GM12873 (cell line): ENCODE measurements at regions not wholly inside any gene's neighbourhood (a gene's known extent, or its start where the extent isn't known, plus 50 kb on each side); places are given as distances from the start of the nearest gene placed in this dataset.

Source experiments
- CTCF ChIP-seq: IDR thresholded peaks from 2 replicates; pipeline ENCODE4 v1.5.1; 2012; ENCODE audit warnings: low read depth, mild to moderate bottlenecking, moderate library complexity, low read length, control low read depth; ENCODE audit not compliant: insufficient read depth; ENCODE audit errors: missing control alignments

- no peak for TF ChIP-seq CTCF
These were observed 532.2 kb downstream of the ACTL7B start for GRCh38 chr9:108323615-108324014.

GRCh38 chr9:108322326-108323098 is 533.3 kb downstream of the ACTL7B start:
- TF ChIP-seq CTCF = no peak

DNA sequence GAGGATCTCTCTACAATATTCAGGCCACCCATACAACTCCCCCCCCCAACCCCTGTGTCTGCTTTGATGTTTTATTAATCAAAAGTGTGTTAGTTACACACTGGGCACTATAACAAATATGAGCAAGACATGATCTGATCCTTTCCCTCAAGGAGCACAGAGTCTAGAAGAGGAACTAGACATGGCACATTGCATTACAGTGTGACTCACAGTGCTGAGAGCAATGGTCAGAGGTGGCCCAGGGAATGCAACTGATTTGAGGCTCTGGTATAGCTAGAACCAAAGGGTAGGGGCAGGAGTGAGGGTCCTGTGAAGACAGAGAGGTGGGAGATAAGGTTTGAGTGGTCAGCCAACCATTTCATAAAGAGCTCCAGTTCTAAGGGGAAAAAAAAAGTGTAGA is 539.2 kb downstream of the ACTL7B start:
- TF ChIP-seq CTCF = no peak

- TF ChIP-seq CTCF = no peak
These were observed 539.7 kb downstream of the ACTL7B start for GRCh38 chr9:108316066-108316465.

GRCh38 chr9:108311745-108312144 is 544.0 kb downstream of the ACTL7B start:
- no peak for TF ChIP-seq CTCF

DNA sequence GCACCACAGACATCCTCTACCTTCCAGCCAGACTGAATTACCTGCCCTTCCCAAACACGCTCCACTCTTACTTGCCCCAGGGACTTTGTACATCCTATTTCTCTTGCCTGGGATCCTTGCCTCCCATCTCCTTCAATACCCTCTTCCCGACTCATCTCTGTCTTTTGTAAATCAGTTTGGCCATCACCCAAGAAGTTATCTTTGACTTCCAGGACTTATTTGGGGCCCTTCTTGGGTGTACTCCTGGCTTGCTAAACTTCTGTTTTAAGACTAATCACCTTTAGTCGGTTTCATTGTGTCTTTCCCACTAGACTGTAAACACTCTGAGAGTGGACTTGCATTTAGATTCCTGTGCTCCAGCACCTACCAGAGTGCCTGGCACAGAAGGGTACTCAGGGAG is 545.6 kb downstream of the ACTL7B start:
- no peak for TF ChIP-seq CTCF

GRCh38 chr9:108300306-108301287 is 555.2 kb downstream of the ACTL7B start:
- no peak for TF ChIP-seq CTCF
